Tongue (tissue), 1 donor: ENCODE measurements at regions not wholly inside any gene's neighbourhood (a gene's known extent, or its start where the extent isn't known, plus 50 kb on each side); places are given as distances from the start of the nearest gene placed in this dataset.

Source experiments
- DNase-seq: peaks from one replicate; pipeline ENCODE4 v3.0.0-alpha.2; 2015

GRCh38 chr14:31943861-31944255 lies 133.2 kb upstream of the ARHGAP5 start:
- no peak for DNase-seq

- no peak for DNase-seq
Measured at GRCh38 chr14:31944256-31945073, 132.6 kb upstream of the ARHGAP5 start.

GRCh38 chr14:31945074-31945613 lies 132.0 kb upstream of the ARHGAP5 start:
- DNase-seq, result no peak

- no peak for DNase-seq
Measured at GRCh38 chr14:31945701-31946100, 131.4 kb upstream of the ARHGAP5 start.

- no peak for DNase-seq
Measured at GRCh38 chr14:31947076-31947475, 130.0 kb upstream of the ARHGAP5 start.

GRCh38 chr14:31947680-31948595 lies 129.2 kb upstream of the ARHGAP5 start:
- DNase-seq, result no peak

- no peak for DNase-seq
Measured at GRCh38 chr14:31949709-31950108, 127.4 kb upstream of the ARHGAP5 start.

GRCh38 chr14:31950331-31950730 lies 126.8 kb upstream of the ARHGAP5 start:
- DNase-seq, result no peak

- DNase-seq, result peak; percentile 87
Measured at GRCh38 chr14:31950764-31951637, 126.1 kb upstream of the ARHGAP5 start.

- no peak for DNase-seq
Measured at GRCh38 chr14:31951638-31951964, 125.5 kb upstream of the ARHGAP5 start.

- DNase-seq, result no peak
Measured at GRCh38 chr14:31952573-31952972, 124.5 kb upstream of the ARHGAP5 start.

GRCh38 chr14:31953210-31953609 lies 123.9 kb upstream of the ARHGAP5 start:
- no peak for DNase-seq

GRCh38 chr14:31954991-31955390 lies 122.1 kb upstream of the ARHGAP5 start:
- DNase-seq, result no peak

GRCh38 chr14:31955936-31956579 lies 121.0 kb upstream of the ARHGAP5 start:
- DNase-seq, result no peak

- DNase-seq, result no peak
Measured at GRCh38 chr14:31957565-31957964, 119.5 kb upstream of the ARHGAP5 start.

GRCh38 chr14:31960039-31960438 lies 117.1 kb upstream of the ARHGAP5 start:
- DNase-seq, result no peak

- DNase-seq, result peak; percentile 46
Measured at GRCh38 chr14:31961896-31962295, 115.2 kb upstream of the ARHGAP5 start.

- DNase-seq, result no peak
Measured at GRCh38 chr14:31962920-31963319, 114.2 kb upstream of the ARHGAP5 start.

- no peak for DNase-seq
Measured at GRCh38 chr14:31963587-31963986, 113.5 kb upstream of the ARHGAP5 start.

GRCh38 chr14:31964490-31964889 lies 112.6 kb upstream of the ARHGAP5 start:
- DNase-seq, result no peak

GRCh38 chr14:31965071-31965734 lies 111.9 kb upstream of the ARHGAP5 start:
- DNase-seq, result peak; percentile 34
